ENCODE measurements at regions not wholly inside any gene's neighbourhood (a gene's known extent, or its start where the extent isn't known, plus 50 kb on each side); places are given as distances from the start of the nearest gene placed in this dataset.
A peak's percentile ranks its signal among the peaks of the same experiment; 100 is the strongest.

- intact Hi-C loops (cut with DNase I) = no loop called here
- no peaks in the 10 kb centered on the region for H3K9me3 ChIP-seq
- no peak for FAIRE-seq
Measured at GRCh38 chr13:50099473-50099872, 84.2 kb downstream of the KCNRG start.

GRCh38 chr13:50101590-50101989, 86.3 kb downstream of the KCNRG start:
- Histone ChIP-seq H3K36me3 (no peaks in the 10 kb centered on the region), H3K9me3 (no peaks in the 10 kb centered on the region), H3K4me1 (peaks cover 0 to 3% (median 0%) of the 10 kb centered on the region in 3 donors), H3K4me3 (no peak overlapping the region), H3K27me3 (no peaks in the 10 kb centered on the region), H3K27ac (no peak overlapping the region)
- DNase-seq (no peak), FAIRE-seq (no peak), ATAC-seq (no peak)
- no peak for TF ChIP-seq CTCF (IDR thresholded peaks at IDR 0.05)
- intact Hi-C loops (cut with DNase I) = no loop called here

More at GRCh38 chr13:50099473-50099872, 84.2 kb downstream of the KCNRG start:
- Histone ChIP-seq H3K36me3 (no peaks in the 10 kb centered on the region), H3K27me3 (no peaks in the 10 kb centered on the region), H3K4me1 (no peaks in the 10 kb centered on the region), H3K4me3 (no peak overlapping the region), H3K27ac (no peak overlapping the region)
- TF ChIP-seq CTCF (IDR thresholded peaks at IDR 0.05) = no peak
- ATAC-seq = no peak
- no peak for DNase-seq

GRCh38 chr13:50104493-50104892, 89.2 kb downstream of the KCNRG start:
- no peak for ATAC-seq
- DNase-seq = no peak
- no peak for FAIRE-seq
- no peak overlapping the region for H3K4me3 ChIP-seq
- no peak for TF ChIP-seq CTCF (IDR thresholded peaks at IDR 0.05)
- intact Hi-C loops (cut with DNase I) = no loop called here
- peaks cover 0 to 3% (median 0%) of the 10 kb centered on the region in 3 donors for H3K4me1 ChIP-seq
- H3K27ac ChIP-seq = no peak overlapping the region
- no peaks in the 10 kb centered on the region for H3K27me3 ChIP-seq
- 86 to 90% methylated on average over 1 of the region's 1 CpG for WGBS, 2 donors
- no peaks in the 10 kb centered on the region for H3K9me3 ChIP-seq
- no peaks in the 10 kb centered on the region for H3K36me3 ChIP-seq

- peak in 1 of 4 donors; percentile 39 for ATAC-seq
- Histone ChIP-seq H3K4me1 (peaks cover 0 to 3% (median 0%) of the 10 kb centered on the region in 3 donors), H3K36me3 (no peaks in the 10 kb centered on the region), H3K9me3 (no peaks in the 10 kb centered on the region), H3K4me3 (no peak overlapping the region), H3K27ac (peak overlapping the region in 2 of 4 donors; percentile 18 to 35), H3K27me3 (no peaks in the 10 kb centered on the region)
- 61 to 67% methylated on average over 1 of the region's 1 CpG for WGBS, 2 donors
- no peak for FAIRE-seq
- TF ChIP-seq CTCF (IDR thresholded peaks at IDR 0.05) = no peak
- DNase-seq = no peak
- intact Hi-C loops (cut with DNase I) = no loop called here
Measured at GRCh38 chr13:50106559-50106958, 91.3 kb downstream of the KCNRG start.

GRCh38 chr13:50107205-50107604, 92.0 kb downstream of the KCNRG start:
- Histone ChIP-seq H3K36me3 (no peaks in the 10 kb centered on the region), H3K4me1 (peaks cover 0 to 3% (median 0%) of the 10 kb centered on the region in 3 donors), H3K4me3 (no peak overlapping the region), H3K27ac (peak overlapping the region in 1 of 4 donors; percentile 16), H3K27me3 (no peaks in the 10 kb centered on the region), H3K9me3 (no peaks in the 10 kb centered on the region)
- ATAC-seq (peak in 2 of 4 donors; percentile 26 to 35), DNase-seq (no peak), FAIRE-seq (no peak)
- intact Hi-C loops (cut with DNase I) = no loop called here
- 56 to 59% methylated on average over 1 of the region's 1 CpG for WGBS, 2 donors
- no peak for TF ChIP-seq CTCF (IDR thresholded peaks at IDR 0.05)

Data from pancreas (tissue), 10 donors.